NCI-H1417 (cell line): ENCODE measurements at regions not wholly inside any gene's neighbourhood (a gene's known extent, or its start where the extent isn't known, plus 50 kb on each side); places are given as distances from the start of the nearest gene placed in this dataset.

ENCODE experiments used
- DNase-seq, 3 experiments: peaks; one replicate each; lab custom pipeline; 2025; lab: John Stamatoyannopoulos, UW

DNA sequence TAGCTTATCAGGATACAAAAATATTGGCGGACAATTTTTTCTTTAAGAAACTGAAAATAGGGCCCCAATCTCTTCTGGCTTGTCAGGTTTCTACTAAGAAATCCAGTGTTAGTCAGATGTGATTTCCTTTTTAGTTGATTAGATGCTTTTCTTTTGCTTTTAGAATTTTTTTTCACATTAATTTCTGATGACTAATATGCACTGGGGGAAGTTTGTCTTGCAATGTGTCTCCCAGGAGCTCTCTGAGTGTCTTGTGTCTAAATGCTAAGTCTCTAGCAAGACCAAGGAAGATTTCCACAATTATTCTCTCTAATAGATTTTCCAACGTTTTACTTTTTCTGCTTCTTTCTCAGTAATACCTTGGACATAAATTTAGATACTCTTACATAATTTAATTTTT, 559.8 kb upstream of the TYRP1 start:
- DNase-seq, result no peak

DNA sequence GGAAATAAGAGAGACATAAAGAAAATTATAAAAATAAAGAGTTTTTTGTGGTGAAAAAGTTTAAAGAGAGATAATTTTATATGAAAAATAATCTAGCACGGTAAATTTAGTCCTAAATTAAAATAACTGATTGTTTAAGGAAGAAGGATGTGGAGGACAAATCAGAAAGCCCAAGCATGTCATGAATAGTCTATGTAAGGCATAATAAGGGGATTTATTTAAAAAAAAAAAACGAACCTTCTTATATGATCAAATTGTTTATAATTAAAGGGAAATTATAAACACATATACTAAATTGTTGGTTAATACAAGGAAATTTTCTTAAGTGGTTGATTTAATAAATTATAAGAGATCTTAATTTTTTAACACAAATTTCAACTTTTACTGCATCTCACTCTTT, 551.8 kb upstream of the TYRP1 start:
- no peak for DNase-seq

DNA sequence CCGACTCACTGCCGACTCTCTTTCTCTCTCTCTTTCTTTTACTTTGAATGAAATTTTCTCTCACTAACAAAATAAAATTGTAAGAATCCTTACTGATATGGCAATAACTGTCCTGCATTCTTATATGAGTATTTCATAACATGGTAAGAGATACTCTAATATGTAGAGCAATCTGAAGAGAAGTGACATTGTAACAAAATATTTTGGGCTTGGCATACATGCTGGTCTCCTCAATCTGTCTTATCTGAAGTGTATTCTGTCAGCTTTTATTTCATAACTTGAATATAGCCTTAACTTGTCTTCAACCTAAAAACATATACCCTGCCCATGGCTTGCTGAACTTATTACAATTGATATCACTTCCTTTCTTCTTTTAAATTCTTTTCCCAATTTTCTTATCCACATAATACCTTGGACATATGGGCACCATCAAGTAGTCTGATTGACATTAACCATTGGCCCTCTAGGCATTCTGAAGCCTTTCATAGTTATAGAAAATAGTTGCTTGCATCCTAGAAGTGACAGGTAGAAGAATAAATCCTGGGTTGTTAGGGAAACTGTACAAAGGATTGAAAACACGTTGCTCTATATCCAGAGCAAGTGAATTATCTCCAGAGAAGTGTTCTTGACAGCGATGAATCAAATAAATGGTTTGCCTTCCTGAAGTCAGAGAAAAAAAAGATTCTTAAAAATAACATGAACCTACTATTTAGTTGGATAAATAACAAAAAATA, 537.6 kb upstream of the TYRP1 start:
- DNase-seq, result peak in 1 of 3 experiments; percentile 4

DNA sequence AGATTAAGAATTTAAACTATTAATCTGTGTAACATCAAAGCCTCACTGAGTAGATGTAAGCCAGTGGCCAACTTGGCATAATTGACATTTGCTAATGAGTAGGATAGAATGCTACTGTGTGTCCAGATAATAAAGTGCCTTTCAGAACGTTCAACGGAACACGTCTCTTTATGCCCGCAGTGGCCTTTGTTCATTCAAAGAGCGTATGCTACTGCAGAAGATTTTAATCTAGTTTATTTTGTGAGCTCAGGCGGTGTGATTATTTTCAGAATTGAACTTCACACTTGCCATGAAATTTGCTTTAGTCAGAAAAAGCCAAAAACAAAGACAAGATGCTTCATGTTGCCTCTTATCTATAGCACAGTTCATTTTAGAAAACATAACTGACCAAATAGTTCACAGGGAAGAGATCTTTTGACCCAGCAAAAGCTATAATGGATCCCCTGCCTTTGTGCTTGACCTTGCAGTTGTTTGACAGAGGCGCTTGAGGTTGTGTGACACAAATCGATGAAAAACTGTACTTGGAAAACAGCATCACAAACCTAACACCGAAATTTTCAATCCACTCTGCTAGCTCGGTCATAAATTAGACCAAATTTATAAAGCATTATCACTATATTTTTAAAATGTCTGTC, 530.9 kb upstream of the TYRP1 start:
- no peak for DNase-seq

DNA sequence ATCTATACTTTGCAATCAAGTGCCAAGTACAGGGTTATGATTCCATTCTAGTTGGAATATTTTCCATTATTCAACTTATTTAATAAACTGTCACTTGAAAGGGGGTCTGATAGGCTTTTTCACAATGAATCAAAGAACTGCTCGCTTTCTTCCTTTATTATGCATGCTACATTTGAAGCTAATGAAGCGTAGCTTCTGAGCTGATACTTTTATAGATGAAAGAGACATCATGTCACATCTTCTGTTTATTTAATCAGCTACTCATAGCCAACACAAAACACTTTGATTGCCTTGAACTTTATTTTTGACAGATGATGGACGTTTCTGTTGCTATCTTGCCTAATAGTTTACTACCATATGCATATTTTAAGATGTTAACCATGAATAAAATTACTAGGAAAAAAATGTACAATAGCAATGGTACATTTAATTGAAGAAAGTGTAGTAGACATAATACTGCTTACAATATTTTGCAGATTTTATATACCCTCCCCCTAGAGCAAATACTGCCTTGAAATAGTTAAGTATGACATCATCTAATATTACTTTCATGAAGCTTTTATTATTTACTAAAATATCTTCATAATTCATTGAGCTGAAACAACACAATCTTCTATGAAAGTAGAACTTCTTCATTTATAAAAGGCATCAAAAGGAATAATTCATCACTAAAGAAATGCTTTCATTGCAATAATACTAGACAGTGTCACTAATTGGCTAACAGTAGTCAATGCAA, 529.3 kb upstream of the TYRP1 start:
- DNase-seq, result peak in 1 of 3 experiments; percentile 8

DNA sequence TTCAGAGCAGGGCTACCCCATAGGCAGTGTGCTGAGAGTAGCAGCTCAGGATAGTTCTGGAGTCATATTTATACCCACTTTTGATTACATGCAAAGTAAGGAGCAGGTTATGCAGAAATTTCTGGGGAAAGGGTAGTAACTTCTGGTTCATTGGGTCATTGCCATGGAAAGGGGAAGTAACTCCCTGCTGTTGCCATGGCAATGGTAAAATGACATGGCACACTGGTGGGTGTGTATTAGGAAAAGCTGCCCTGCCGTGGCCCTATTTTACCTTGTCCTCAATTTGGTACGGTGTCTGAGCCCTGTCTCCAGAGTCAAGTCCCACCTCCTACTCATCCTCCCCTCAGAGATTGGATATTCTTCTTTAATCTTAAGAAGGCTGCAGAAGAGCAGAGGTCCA, 526.7 kb upstream of the TYRP1 start:
- DNase-seq, result no peak

DNA sequence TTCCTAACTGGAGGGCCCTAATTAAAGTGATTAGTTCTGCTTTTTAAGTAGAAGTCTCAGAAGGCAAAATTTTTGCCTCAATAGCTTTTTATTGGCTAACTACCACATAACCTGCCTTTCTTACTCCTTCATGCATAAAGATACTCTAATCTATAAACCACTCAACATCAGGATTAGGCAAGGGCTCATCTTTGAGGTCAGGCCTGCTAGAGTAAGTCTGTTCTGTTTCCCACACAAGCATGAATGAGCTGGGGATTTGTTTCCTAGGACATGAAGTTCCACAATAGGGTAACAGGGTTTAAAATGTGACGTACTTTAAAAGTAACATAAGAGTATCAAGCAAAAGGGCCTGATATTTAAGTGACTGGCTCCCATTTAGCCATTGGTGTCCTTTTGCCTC, 522.7 kb upstream of the TYRP1 start:
- DNase-seq, result no peak

DNA sequence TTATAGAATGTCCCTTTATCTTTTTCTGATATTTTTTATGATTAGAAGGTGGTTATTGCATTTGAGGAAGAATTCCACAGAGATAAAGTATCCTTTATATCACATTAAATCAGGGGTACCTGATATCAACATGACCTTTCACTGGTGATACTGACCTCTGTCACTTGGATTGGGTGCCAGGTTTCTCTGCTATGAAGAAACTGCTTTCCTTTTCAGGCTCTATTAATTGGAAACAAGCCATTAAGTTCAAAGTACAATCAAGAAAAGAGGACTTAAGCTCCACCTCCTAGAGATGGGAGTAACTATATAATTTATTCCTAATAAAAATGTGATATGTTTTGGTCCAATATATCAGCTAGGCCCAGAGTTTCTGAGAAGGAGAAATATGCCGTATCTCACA, 514.6 kb upstream of the TYRP1 start:
- no peak for DNase-seq

DNA sequence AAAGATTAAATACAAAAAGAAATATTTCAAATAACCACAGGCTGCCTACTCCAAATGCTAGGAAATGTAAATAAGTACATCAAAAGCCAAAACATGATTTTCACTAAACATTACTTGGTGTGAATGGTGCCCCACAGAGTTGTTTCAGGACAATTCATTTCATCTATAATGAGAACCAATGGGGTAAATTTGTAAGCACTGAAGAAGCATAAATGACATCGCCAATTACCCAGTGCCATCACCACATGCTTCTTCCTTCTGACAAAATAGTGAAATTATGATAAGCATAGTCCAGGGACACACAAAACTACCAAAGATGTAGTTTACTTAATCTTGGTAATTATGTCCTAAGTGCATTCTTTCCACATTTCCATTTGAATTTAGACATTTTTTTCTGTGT, 510.4 kb upstream of the TYRP1 start:
- no peak for DNase-seq

DNA sequence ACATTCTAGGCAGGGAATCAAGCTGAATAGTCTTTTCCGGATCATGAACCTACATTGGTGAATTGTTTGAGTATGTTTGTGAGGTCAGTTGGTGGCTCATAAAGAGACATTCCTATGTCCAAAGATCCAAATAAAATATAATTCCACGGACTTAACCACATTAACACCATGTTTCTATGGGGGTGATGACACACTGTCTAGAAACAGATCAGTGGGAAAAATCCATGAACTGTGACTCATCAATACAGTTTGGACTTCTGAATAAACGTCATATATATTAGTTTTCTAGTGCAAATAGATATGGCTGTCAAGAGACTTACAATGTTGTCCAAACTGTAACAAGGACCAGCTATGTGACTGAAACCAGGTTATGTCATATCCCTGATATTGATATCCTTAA, 509.9 kb upstream of the TYRP1 start:
- no peak for DNase-seq

DNA sequence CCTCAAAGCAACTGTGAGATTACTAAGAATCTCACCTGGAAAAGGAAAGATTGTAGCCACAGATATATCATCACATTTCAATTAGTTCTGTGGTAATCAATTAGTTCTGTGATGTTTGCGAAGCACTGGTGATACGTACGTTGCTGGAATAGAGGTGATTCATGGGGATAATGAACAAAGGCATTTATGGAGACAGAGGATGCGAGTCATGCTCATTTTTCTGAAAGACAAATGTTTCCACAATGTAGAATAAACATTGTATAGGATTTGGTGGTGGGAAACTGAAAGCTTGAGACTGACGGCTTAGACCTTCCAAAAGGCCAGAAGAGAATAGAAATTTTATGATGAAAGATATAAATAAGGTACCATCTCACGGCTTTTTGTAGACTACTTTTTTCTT, 507.3 kb upstream of the TYRP1 start:
- no peak for DNase-seq

DNA sequence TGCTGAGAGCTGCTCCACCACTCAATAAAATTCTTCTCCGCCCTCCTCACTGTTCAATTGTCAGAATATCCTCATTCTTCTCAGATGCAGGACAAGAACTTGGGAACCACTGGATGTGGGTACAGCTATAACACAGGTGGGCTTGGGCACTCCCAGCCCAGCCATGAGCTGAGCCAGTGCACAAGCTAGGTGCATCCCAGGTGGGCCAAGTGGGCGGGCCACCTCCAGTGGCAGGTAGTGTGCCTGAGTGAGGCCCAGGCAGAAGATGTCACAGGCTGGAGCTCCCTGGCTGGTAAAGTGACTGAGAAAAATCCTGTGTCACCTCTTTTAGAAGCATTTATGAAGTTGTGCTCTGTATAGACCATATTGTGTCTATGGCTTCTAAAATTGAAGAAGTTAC, 501.6 kb upstream of the TYRP1 start:
- no peak for DNase-seq

DNA sequence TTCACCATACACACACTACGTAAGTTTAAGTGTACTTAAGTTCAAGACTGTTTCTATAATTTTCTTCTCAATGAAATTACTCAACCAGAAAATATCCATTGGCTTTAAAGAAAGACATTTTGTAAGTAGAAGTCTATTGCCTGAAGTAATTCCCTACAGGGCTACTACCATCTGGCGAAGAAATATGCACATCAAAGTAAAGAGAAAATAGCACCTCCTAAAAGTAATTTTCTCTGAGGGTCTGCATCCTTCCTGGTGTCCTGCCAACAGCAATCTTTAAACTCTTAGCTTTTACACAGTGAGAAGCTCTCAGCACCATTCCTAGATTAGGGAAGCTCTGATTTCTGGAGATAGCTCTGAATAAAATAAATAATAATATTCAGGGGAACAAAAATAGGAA, 498.5 kb upstream of the TYRP1 start:
- no peak for DNase-seq

DNA sequence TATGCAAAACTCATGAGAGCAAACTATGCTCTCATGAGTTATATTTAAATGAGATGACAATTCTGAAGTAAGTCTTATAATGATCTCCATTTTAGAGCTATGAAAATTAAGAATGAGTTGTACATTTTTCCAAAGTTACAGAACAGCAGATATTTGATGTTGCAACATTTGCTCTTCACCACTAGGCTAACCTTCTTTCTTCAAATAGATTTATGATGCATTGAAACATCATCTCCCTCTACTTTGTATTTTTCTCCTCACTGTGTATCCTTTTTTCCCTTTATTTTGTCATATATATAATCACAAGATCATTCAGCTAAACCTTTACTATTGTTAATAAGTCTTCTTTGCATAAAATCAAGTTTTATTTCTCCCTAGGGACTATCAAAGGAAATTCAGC, 497.7 kb upstream of the TYRP1 start:
- DNase-seq, result no peak

DNA sequence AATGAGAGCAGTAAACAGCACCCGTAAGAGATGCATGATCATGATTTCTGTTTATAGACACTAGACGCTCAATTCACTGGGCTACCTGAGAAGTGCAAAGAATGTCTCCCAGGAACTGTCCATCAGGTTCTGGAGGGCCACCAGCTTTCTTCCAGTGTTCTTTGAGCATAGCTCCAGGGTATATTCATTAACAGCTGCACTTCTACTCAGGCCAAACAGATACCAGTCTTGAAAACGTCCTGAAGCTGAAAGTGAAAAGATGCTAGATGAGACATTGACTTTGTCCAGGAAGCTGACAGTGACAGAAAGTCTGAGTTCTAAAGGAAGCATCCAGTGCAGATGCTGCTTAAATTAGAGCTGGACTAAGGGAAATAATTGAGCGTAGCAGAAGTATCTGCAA, 488.7 kb upstream of the TYRP1 start:
- DNase-seq, result no peak

DNA sequence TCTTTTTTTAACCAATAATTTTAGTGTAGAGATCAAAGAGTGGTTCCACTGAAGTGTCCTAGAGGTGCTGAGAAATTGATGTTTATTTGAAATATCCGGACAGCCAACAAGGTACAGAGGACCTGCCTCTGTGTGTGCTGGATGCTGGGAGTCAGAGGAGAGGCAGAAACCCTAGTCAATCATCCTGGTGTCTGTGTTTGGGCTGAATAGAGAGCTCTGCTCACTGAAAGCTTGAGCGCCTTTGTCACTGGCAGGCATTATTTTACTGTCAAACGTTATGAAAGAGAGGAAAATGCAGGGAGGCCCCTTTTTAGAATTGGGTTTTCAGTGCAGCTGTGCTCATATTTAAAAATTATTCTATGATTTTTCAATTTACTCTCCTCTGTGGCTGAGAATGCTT, 480.3 kb upstream of the TYRP1 start:
- no peak for DNase-seq

DNA sequence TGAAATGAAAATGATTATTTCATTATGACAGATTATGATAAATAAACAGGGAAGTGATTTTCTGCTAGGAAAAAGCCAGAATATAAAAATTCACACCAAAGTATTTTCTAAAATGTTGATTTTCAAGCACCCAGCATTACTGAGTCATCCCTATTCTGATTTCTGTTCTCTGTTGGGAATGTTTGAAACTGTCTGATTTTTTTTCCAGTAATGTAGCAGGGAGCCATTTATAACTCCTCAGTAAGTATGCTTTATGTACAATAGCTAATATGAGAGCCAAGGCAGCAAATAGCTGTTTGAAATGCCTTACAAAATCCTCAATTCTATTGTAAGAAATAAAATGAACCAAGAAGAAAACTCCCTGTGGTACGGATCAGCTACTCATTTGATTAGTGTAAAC, 471.7 kb upstream of the TYRP1 start:
- no peak for DNase-seq

DNA sequence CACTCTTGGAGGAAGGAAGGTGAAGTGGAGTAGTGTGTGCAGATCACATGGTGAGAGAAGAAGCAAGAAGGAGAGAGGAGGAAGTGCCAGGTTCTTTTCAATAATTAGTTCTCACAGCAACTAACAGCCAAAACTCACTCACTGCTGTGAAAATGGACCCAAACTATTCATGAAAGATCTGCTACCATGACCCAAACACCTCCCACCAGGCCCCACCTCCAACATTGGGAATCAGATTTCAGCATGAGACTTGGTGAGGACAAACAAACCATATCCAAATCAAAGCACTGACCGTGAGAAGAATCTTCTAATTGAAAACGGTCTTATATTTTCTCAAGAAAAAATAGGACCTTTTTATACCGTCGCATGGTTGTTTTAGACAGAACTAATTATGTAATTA, 468.7 kb upstream of the TYRP1 start:
- DNase-seq, result no peak

DNA sequence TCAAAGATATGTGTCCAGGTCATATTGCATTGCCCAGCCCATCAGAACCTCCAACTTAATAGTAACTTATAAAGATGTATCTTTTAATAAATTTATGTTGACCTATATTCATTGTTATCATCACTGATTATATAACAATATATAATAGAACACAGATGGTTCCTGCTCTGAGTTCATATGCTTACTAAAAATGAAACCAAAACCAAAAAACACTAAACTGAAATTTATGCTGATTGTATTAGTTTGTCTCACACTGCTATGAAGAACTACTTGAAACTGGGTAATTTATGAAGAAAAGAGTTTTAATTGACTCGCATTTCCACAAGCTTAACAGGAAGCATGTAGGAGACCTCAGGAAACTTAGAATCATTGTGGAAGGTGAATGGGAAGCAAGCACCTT, 462.5 kb upstream of the TYRP1 start:
- no peak for DNase-seq

DNA sequence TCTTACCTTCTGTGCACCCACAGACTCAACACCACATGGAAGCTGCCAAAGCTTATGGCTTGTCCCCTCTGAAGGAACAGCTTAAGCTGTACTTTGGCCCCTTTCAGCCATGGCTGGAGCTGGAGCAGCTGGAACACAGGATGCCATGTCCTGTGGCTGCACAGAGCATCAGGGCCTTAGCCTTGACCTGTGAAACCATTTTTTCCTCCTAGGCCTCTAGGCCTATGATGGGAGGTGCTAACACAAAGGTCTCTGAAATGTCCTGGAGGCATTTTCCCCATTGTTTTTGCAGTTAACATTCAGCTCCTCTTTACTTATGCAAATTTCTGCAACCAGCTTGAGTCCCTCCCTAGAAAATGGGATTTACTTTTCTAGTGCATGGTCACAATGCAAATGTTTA, 461.4 kb upstream of the TYRP1 start:
- DNase-seq, result no peak

DNA sequence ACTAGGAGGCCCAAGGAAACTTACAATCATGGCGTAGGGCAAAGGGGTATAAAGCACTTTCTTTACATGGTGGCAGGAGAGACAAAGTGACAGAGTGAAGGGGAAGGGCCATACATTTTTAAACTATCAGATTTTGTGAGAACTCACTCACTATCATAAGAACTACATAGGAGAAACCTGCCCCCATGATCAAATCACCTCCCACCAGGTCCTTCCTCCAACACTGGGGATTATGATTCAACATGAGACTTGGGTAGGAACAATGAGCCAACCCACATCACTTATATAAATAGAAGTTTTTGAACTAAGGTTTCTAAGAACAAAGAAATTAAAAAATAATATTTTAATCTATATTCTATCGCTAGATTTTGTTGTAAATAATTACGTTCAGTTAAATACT, 460.3 kb upstream of the TYRP1 start:
- DNase-seq, result no peak

DNA sequence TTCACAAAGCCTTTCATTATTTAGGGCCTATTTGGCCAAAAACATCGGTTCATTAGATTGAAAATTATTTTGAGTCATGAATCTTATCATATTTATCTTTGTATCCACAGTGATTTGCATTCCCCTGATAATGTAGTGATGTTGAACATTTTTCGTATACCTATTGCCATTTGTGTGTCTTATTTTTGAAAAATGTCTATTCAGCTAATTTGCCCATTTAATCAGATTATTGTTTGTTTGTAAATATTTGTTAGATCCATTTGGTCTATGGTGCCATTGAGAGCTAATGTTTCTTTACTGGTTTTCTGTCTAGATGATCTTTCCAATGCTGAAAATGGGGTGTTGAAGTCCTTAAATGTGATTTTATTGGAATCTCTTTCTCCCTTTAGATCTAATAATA, 439.2 kb upstream of the TYRP1 start:
- no peak for DNase-seq

DNA sequence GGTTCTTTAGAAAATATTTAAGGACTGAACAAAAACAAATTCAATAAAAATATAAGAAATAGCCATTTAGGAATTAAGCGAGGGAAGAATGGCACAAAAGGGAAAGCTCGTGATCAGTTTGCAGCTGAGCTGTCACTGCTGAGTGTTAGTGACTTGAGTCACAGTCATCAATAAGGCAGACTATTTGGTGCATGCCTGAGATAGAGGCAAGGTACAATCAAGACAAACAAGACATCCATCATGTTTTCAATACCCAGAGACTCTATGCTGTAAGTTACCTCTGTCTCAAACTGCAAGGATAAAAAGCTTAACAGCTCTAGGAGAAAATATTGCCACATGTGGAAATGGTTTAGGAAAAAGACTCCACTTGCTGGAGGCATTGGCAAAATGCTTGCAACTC, 426.4 kb upstream of the TYRP1 start:
- DNase-seq, result no peak
